ENCODE measurements at regions not wholly inside any gene's neighbourhood (a gene's known extent, or its start where the extent isn't known, plus 50 kb on each side); places are given as distances from the start of the nearest gene placed in this dataset.

DNA sequence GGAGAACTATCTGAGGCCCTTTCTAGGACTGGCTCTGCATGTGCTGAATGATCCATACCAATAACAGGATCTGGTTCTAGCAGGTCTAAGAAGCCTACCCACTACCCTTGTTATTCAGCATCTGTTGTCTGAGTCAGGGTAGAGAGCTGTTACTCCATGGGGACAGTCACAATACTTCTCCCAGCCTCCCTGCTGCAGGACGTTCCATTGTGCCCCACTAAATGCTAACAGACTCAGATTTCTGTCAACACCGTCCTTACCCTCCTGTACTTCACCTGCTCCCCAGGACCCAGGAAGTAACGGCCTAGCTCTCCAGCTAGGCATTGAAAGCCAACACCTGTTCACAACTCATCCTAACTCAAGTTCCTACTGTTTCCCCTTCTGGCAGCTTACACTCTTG is 719.7 kb upstream of the ID2 start:
- no peak for TF ChIP-seq CTCF (conservative IDR thresholded peaks at IDR 0.05; ENCODE audit: low read depth, low read length)
- no peak for DNase-seq (ENCODE audit: low read depth)
- H3K4me3 ChIP-seq (ENCODE audit: low read length), result no peak overlapping the region

GRCh38 chr2:7963787-7964186 is 718.1 kb upstream of the ID2 start:
- no peak for TF ChIP-seq CTCF (conservative IDR thresholded peaks at IDR 0.05; ENCODE audit: low read depth, low read length)
- H3K4me3 ChIP-seq (ENCODE audit: low read length), result no peak overlapping the region
- DNase-seq (ENCODE audit: low read depth), result no peak

DNA sequence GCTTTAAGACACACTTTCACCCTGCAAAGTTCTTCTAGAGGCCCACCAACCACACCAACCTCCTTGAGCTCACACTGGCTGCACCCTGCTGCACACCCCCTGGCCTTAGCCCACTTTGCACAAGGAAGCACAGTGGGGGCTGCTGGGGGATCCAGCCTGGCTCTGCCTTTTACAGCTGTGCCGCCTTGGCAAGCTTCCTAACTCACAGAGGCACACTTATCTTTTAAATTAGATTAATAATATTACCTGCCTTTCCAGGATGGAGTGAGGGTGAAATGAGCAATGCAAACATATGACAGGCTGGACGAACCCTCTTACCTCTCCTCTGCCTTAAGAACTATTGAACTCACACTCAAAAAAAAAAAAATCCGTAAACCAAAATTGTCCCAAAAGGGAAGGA is 715.8 kb upstream of the ID2 start:
- TF ChIP-seq CTCF (conservative IDR thresholded peaks at IDR 0.05; ENCODE audit: low read depth, low read length), result no peak
- H3K4me3 ChIP-seq (ENCODE audit: low read length), result no peak overlapping the region
- no peak for DNase-seq (ENCODE audit: low read depth)

DNA sequence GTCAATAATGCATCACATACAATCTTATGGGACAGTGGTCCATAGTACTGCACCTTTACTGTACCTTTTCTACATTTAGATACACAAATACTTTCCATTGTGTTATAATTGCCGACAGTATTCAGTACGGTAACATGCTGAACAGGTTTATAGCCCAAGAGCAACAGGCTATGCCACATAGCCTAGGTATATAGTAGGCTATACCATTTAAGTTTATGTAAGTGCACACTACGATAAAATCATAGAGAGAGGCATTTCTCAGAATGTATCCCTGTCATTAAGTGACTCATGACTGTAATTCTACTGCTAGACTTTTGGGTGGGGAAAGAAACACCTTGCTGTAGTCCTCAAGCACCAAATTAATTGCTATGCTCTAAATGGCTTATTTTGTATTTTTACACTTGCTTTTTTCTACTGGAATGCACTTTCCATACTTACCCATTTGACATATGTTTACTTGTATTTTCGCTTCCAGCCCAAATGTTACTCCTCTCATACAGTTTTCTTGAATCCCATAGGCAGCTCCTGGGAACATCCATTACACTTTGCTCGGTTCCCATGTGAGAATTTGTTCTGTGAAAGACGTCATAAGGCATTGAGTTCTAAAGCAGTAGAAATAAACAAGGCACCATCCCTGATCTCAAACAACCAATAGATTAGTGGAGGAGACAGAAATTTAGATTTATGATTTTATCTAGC is 714.0 kb upstream of the ID2 start:
- TF ChIP-seq CTCF (conservative IDR thresholded peaks at IDR 0.05; ENCODE audit: low read depth, low read length), result no peak
- no peak for DNase-seq (ENCODE audit: low read depth)
- H3K4me3 ChIP-seq (ENCODE audit: low read length), result no peak overlapping the region

DNA sequence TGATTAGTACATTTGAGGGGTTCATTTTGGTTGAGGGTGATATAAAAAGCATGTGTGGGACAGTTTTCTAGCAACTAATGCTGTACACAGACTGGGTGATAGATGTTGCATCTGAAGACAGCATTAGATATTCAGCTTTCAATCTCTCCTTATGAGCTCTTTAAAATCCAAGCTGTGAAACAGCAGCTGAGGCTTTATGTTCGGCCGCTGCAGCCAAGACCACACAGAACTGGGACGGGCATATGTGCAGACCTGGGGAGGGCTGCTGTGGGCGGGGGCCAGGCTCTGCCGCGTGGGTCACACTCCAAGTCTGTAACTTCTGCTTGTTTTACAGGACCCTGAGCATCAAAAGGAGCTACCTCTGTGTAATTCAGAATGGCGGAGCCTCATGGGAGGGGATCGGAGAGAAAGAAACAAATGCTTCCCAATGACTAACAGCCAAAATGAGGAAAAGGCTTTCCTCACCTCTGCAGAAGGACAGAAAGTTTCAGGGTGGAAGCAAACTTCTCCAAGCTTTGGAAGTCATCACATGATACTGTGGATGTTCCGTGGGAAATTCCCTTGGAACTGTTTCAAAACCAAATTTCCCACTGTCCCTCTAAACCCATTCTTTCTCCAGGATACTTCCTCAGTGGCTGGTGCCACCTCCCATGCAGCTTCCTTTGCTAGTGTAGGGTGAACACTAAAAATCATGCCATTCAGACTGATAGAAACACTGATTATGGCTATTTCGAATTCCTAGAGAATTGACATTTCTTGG is 711.9 kb upstream of the ID2 start:
- DNase-seq (ENCODE audit: low read depth), result no peak
- H3K4me3 ChIP-seq (ENCODE audit: low read length), result no peak overlapping the region
- TF ChIP-seq CTCF (conservative IDR thresholded peaks at IDR 0.05; ENCODE audit: low read depth, low read length), result no peak

DNA sequence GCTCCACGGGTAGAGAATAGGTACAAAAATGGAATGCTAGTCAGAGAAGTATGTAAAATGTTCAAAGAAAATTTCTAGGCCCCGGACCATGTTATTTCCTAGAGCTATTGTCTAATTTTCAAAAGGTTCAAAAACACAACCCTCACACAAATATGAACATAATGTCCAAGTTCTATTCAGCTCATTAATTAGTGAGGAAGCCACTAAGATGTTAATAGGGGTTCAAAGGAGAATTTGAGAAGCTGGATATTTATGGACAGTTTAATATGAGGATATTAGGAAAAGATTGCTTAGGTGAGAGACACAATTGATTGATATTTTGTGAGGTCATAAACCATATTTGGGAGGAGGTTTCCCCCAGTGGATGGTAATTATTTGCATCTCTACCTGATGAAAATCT is 710.6 kb upstream of the ID2 start:
- TF ChIP-seq CTCF (conservative IDR thresholded peaks at IDR 0.05; ENCODE audit: low read depth, low read length), result no peak
- H3K4me3 ChIP-seq (ENCODE audit: low read length), result no peak overlapping the region

DNA sequence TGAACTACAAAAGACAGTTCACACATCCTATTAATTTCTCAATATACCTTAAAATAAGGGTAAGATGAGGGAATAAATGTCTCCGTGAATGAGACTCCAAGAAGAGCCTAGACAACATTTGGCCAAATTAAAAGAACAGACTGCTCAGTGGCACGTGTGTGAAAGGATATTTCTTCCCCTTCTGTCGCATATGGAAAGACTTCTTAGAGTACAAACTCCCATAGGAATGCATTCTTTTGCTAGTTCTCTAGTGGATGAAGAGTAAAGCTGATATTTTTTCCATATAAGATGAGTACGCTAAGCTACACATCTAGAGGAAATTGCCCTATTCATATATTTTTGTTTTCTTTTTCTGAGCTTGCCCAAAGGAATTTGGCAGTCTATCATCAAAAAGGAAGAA is 710.0 kb upstream of the ID2 start:
- no peak overlapping the region for H3K4me3 ChIP-seq (ENCODE audit: low read length)
- no peak for TF ChIP-seq CTCF (conservative IDR thresholded peaks at IDR 0.05; ENCODE audit: low read depth, low read length)
- no peak for DNase-seq (ENCODE audit: low read depth)

More for the DNA sequence above, 710.6 kb upstream of the ID2 start:
- no peak for DNase-seq (ENCODE audit: low read depth)

Measured in retinal pigment epithelial cell (primary cell).